Stimulated activated naive CD8-positive, alpha-beta T cell treated with anti-CD3 and anti-CD28 coated beads, Interleukin-15, Interleukin-2, amounts not matched to agents 100 U/mL and 50 U/mL, for 24 hours (primary cell): ENCODE measurements at regions not wholly inside any gene's neighbourhood (a gene's known extent, or its start where the extent isn't known, plus 50 kb on each side); places are given as distances from the start of the nearest gene placed in this dataset.

Experiments
- ATAC-seq: fragments of 150-1000 bp; cut with Tn5 transposase; one replicate; pipeline ENCODE4 v1.10.0; 2021
- DNase-seq: peaks from one replicate; pipeline ENCODE4 v3.0.0; 2021

DNA sequence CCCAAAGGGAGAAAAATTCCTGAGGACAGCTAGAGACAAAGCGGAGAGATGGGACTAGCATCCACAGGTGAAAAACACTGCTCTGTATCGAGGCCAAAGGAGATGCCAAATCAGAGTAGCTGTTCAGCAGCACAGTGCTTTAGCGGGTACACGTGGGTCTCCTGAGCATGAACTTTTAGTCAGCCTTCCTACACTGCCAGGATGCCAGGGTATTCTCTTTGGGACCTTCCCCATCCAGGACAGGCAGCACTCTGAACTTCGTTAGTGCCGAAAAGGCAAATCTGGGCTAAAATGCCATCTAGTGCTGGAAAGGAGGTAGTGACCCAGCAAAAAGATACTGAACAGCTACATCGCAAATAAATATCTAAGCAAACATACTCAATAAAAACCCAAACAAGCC, 64.9 kb downstream of the C6orf58 start:
- peak; percentile 4 for DNase-seq
- ATAC-seq, result no peak
